Thymus (tissue), 11 donors: ENCODE measurements at regions not wholly inside any gene's neighbourhood (a gene's known extent, or its start where the extent isn't known, plus 50 kb on each side); places are given as distances from the start of the nearest gene placed in this dataset.

ENCODE experiments used
- DNase-seq, 9 donors: peaks; one replicate each; pipeline ENCODE4 v3.0.0-alpha.2; 2013; ENCODE audit warnings: low spot score in 9 of 9, low read depth in 6 of 9, missing footprints in 1 of 9
- H3K27ac ChIP-seq, 2 donors: one replicate each; pipeline ENCODE4 v1.5.1; 2013; ENCODE audit warnings: control low read depth in 1 of 2, low read depth in 1 of 2, low read length in 1 of 2, mild to moderate bottlenecking in 1 of 2, moderate library complexity in 1 of 2
- H3K27me3 ChIP-seq, 2 donors: one replicate each; pipeline ENCODE4 v1.5.1; 2013; ENCODE audit warnings: low read length in 1 of 2; ENCODE audit not compliant: control insufficient read depth in 2 of 2, insufficient read depth in 1 of 2
- H3K36me3 ChIP-seq, 2 donors: one replicate each; pipeline ENCODE4 v1.5.1; 2013; ENCODE audit warnings: low read length in 1 of 2, mild to moderate bottlenecking in 1 of 2, moderate library complexity in 1 of 2; ENCODE audit not compliant: control insufficient read depth in 2 of 2, insufficient read depth in 2 of 2
- H3K4me1 ChIP-seq, 2 donors: one replicate each; pipeline ENCODE4 v1.5.1; 2013; ENCODE audit warnings: low read length in 2 of 2; ENCODE audit not compliant: control insufficient read depth in 2 of 2, insufficient read depth in 2 of 2
- H3K4me3 ChIP-seq, 2 donors: one replicate each; pipeline ENCODE4 v1.5.1; 2013; ENCODE audit warnings: low read length in 2 of 2, control low read depth in 1 of 2, mild to moderate bottlenecking in 1 of 2
- H3K9me3 ChIP-seq, 2 donors: one replicate each; pipeline ENCODE4 v1.5.1; 2013; ENCODE audit warnings: low read length in 1 of 2, mild to moderate bottlenecking in 1 of 2; ENCODE audit not compliant: control insufficient read depth in 2 of 2, insufficient read depth in 1 of 2
- WGBS: extraction: QIAGEN DNeasy Blood & Tissue Kit; methylation state at CpG from one replicate; pipeline ENCODE4 v1.1.7; 2013; 5-methylcytosine and 5-hydroxymethylcytosine counted together
- donor health status: healthy.

GRCh38 chr3:147652651-147653366 is 243.6 kb downstream of the ZIC1 start:
- Histone ChIP-seq H3K27ac (no peak overlapping the region), H3K4me1 (no peaks in the 10 kb centered on the region), H3K4me3 (no peak overlapping the region), H3K36me3 (no peaks in the 10 kb centered on the region), H3K27me3 (no peaks in the 10 kb centered on the region), H3K9me3 (no peaks in the 10 kb centered on the region)
- no peak for DNase-seq
- 85% methylated on average over 3 of the region's 3 CpGs for WGBS

- Histone ChIP-seq H3K27ac (no peak overlapping the region), H3K36me3 (no peaks in the 10 kb centered on the region), H3K4me1 (no peaks in the 10 kb centered on the region), H3K9me3 (no peaks in the 10 kb centered on the region), H3K4me3 (no peak overlapping the region), H3K27me3 (no peaks in the 10 kb centered on the region)
- 93% methylated on average over 1 of the region's 1 CpG for WGBS
- DNase-seq, result no peak
These were observed 244.3 kb downstream of the ZIC1 start for GRCh38 chr3:147653367-147653923.

GRCh38 chr3:147654827-147655226 is 245.7 kb downstream of the ZIC1 start:
- Histone ChIP-seq H3K27ac (no peak overlapping the region), H3K4me1 (no peaks in the 10 kb centered on the region), H3K27me3 (no peaks in the 10 kb centered on the region), H3K4me3 (no peak overlapping the region), H3K36me3 (no peaks in the 10 kb centered on the region), H3K9me3 (no peaks in the 10 kb centered on the region)
- 89% methylated on average over 3 of the region's 3 CpGs for WGBS
- DNase-seq, result no peak

- no peaks in the 10 kb centered on the region for H3K27me3 ChIP-seq
- H3K36me3 ChIP-seq, result no peaks in the 10 kb centered on the region
- DNase-seq, result no peak
- 86% methylated on average over 2 of the region's 2 CpGs for WGBS
- H3K4me3 ChIP-seq, result no peak overlapping the region
- H3K27ac ChIP-seq, result no peak overlapping the region
- H3K9me3 ChIP-seq, result no peaks in the 10 kb centered on the region
- H3K4me1 ChIP-seq, result no peaks in the 10 kb centered on the region
These were observed 246.1 kb downstream of the ZIC1 start for GRCh38 chr3:147655236-147655635.

GRCh38 chr3:147656023-147656422 is 246.9 kb downstream of the ZIC1 start:
- Histone ChIP-seq H3K9me3 (no peaks in the 10 kb centered on the region), H3K4me3 (no peak overlapping the region), H3K4me1 (no peaks in the 10 kb centered on the region), H3K27me3 (no peaks in the 10 kb centered on the region), H3K36me3 (no peaks in the 10 kb centered on the region), H3K27ac (no peak overlapping the region)
- DNase-seq, result no peak
- 54% methylated on average over 2 of the region's 2 CpGs for WGBS

- H3K36me3 ChIP-seq, result no peaks in the 10 kb centered on the region
- H3K9me3 ChIP-seq, result no peaks in the 10 kb centered on the region
- 82% methylated on average over 3 of the region's 3 CpGs for WGBS
- no peak for DNase-seq
- no peaks in the 10 kb centered on the region for H3K4me1 ChIP-seq
- H3K27me3 ChIP-seq, result no peaks in the 10 kb centered on the region
- H3K27ac ChIP-seq, result no peak overlapping the region
- H3K4me3 ChIP-seq, result no peak overlapping the region
These were observed 252.8 kb downstream of the ZIC1 start for GRCh38 chr3:147661916-147662315.

GRCh38 chr3:147662705-147663104 is 253.5 kb downstream of the ZIC1 start:
- Histone ChIP-seq H3K27ac (no peak overlapping the region), H3K36me3 (no peaks in the 10 kb centered on the region), H3K9me3 (no peaks in the 10 kb centered on the region), H3K4me3 (no peak overlapping the region), H3K27me3 (no peaks in the 10 kb centered on the region), H3K4me1 (no peaks in the 10 kb centered on the region)
- DNase-seq, result no peak
- 92% methylated on average over 1 of the region's 1 CpG for WGBS

GRCh38 chr3:147669077-147669476 is 259.9 kb downstream of the ZIC1 start:
- Histone ChIP-seq H3K4me1 (no peaks in the 10 kb centered on the region), H3K4me3 (no peak overlapping the region), H3K36me3 (no peaks in the 10 kb centered on the region), H3K27ac (no peak overlapping the region), H3K27me3 (no peaks in the 10 kb centered on the region), H3K9me3 (no peaks in the 10 kb centered on the region)
- 95% methylated on average over 2 of the region's 2 CpGs for WGBS
- DNase-seq, result no peak

- no peak for DNase-seq
- Histone ChIP-seq H3K36me3 (no peaks in the 10 kb centered on the region), H3K9me3 (no peaks in the 10 kb centered on the region), H3K4me3 (no peak overlapping the region), H3K27me3 (no peaks in the 10 kb centered on the region), H3K4me1 (no peaks in the 10 kb centered on the region), H3K27ac (no peak overlapping the region)
These were observed 262.9 kb downstream of the ZIC1 start for GRCh38 chr3:147672035-147672434.
